NCI-H2227 treated with DMSO at 0.1 percent for 48 hours (cell line): ENCODE measurements at regions not wholly inside any gene's neighbourhood (a gene's known extent, or its start where the extent isn't known, plus 50 kb on each side); places are given as distances from the start of the nearest gene placed in this dataset.

Experiments used
- DNase-seq: peaks from one replicate; lab custom pipeline; 2025; lab: John Stamatoyannopoulos, UW

- no peak for DNase-seq
Observed at GRCh38 chr2:128473175-128474035, 154.7 kb upstream of the HS6ST1 start.

GRCh38 chr2:128474036-128474955 is 155.6 kb upstream of the HS6ST1 start:
- no peak for DNase-seq

DNA sequence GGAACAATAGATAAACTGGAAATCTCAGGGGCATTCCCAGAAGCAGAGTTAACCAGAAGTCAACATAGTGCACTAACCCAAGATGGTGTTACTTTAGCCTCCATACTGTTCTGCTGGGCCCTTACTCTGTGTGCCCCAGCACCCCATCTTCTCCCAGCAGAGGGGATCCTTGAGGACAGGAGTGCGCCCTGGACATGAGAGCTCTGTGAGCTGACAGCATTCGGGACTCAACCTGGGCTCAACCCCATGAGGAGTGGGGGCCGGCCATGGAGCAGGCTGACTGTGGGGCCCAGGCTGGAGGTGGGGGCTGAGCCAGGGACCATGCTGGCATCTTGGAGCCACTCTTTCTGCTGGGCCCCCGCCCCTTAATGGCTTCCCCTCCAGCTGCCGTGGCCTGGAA is 156.3 kb upstream of the HS6ST1 start:
- DNase-seq = no peak

GRCh38 chr2:128475427-128476211 is 157.0 kb upstream of the HS6ST1 start:
- DNase-seq = no peak

DNA sequence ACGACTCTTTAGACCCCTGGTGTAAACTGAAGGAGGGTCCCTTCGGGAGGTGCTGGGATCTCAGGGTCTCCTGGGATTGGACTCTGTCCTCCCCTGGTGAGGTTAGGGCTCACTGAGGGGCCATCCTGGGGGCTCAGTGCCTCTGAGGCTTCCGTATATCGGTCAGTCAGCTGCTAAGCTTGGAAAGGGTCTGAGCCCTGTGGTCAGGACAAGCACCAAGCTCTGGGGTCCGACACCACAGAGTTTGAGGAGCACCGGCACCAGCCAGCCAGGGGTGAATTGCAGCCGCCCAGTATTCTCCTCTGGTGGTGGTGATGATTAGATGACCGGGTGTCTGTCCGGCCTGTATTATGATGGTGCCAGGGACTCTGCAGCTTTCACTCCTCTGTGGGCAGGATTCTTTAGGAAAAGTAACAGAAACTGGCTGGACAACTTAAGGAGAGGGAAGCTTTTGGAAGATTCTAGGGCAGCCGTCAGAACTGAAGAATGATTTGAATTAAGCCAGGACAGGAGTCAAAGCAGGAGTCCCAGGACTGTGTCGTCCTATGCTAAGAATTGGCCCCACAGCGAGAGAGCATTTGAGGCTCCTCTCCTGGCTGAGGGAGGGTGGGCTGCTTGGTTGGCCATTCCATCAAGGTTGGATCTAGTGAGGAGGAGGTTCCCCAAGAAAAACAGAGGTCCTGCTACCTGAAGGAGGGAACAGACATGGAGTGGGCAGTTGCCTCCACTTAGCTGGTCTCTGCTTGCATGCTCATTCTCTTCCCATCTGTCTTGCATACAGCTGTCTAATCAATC is 158.6 kb upstream of the HS6ST1 start:
- no peak for DNase-seq

- DNase-seq = no peak
Observed at GRCh38 chr2:128477891-128478290, 159.2 kb upstream of the HS6ST1 start.

DNA sequence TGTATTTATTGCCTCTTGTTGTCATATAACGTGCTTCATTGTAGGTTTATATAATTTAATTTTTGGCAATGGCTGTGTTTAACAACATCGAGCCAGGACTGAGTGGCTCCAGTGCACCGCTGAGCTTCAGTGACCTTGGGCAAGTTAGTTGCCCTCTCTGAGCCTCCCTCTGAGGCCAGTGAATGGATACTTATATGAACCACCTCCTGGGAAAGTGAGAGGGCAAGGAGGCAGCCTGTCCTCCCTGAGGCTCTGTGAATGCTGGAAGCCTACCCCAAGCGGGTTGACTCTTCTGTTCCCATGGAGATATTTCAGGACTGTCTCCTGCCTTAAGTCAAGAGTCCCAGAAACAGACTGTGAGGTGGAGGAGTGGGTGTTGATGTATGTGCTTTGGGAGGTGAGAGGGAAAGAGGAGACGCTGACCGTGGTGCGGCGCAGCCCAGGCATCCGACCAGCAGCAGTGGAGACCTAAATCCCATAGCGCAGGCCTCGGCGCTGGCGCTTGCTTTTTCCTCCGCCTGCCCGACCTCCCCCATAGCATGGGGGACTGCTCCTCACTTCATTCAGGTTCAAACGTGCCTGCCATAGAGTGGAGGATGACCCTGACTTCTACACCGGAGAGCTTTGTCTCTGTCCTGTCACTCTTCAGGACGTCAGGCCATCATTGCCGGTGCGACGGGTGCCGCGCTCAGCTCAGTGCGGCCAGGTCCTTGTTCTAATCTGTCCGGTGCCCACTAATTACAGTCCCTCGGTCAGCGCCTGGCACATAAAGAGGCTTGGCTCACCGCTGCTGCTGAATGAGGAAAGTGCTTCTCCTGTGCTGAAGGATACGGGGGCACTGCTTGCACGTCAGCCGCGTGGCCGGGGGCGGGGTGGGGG is 167.3 kb upstream of the HS6ST1 start:
- DNase-seq = no peak

- no peak for DNase-seq
Observed at GRCh38 chr2:128486640-128487375, 168.1 kb upstream of the HS6ST1 start.

- no peak for DNase-seq
Observed at GRCh38 chr2:128487650-128488387, 169.2 kb upstream of the HS6ST1 start.

DNA sequence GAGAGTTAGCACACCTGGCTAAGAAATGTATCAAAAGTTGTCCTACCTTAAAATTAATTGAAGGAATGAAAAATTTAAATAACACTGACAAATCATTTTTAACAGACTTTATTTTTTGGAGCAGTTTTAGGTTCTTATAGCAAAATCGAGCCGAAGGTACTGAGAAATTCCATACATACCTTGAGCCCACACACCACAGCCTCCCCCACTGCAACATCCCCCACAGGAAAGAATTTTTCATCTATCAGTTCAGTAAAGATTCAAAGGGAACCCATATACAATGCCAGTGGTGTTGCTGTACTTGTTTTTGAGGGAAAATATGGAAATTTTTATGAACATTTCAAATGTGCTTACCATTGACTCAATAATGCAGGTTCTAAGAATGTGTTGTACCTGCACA is 169.8 kb upstream of the HS6ST1 start:
- no peak for DNase-seq

- no peak for DNase-seq
Observed at GRCh38 chr2:128489526-128490273, 171.0 kb upstream of the HS6ST1 start.

- DNase-seq = no peak
Observed at GRCh38 chr2:128490321-128490720, 171.7 kb upstream of the HS6ST1 start.

GRCh38 chr2:128490881-128491691 is 172.4 kb upstream of the HS6ST1 start:
- no peak for DNase-seq

- no peak for DNase-seq
Observed at GRCh38 chr2:128491692-128492244, 173.1 kb upstream of the HS6ST1 start.

DNA sequence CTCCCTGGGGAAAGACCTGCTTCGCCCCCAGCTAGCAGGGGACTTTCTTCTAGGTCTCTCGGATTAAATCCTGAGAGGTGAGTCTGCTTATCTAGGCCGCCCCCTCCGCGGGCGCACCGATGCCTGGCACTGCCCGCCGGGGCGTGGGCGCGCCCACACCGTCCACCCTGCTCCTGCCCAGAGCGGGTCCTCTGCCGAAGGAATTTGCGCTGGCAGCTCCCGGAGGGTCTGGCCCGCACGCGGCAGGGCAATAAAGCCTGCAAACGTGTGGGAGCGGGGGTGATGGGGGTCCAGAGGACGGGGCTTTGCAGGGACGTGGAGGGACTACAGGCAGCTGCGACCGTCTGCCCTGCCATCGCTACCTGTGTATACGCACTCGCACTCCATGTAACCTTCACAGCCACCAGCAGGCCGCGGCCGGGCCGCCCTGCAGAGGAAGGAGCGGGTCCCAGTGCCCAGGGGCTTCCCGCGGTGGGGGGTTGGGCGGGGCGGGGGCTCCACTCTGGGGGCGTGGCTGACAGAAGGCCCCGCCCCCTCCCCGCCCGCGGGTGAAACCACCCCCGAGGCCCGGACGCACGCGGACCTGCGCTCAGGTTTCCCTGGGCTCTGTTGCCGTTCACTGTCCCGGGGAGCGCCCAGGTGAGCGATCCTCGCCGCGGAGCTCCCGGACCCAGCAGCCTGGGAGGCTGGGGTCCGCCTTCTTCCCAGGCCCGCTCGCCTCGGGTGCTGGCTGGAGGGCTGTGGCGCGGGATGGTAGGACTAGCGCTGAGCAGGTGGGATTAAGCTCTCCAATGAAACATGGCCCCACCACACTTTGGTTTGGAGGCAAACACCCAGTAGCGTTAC is 174.5 kb upstream of the HS6ST1 start:
- no peak for DNase-seq

- no peak for DNase-seq
Observed at GRCh38 chr2:128493880-128494279, 175.2 kb upstream of the HS6ST1 start.
